BE2C (cell line): ENCODE measurements at regions not wholly inside any gene's neighbourhood (a gene's known extent, or its start where the extent isn't known, plus 50 kb on each side); places are given as distances from the start of the nearest gene placed in this dataset.

Experiments
- DNase-seq: peaks from one replicate; pipeline ENCODE4 v3.0.0-alpha.2; 2020
- H3K27me3 ChIP-seq: fragments of 250-450 bp; sonication (Bioruptor Pico); 2 replicates; pipeline ENCODE4 v1.5.1; 2020; ENCODE audit warnings: mild to moderate bottlenecking
- H3K36me3 ChIP-seq: fragments of 250-450 bp; sonication (Bioruptor Pico); 2 replicates; pipeline ENCODE4 v1.5.1; 2020; ENCODE audit warnings: mild to moderate bottlenecking
- H3K4me1 ChIP-seq: fragments of 250-450 bp; sonication (Bioruptor Pico); 2 replicates; pipeline ENCODE4 v1.5.1; 2020
- H3K4me3 ChIP-seq: 2 replicates; pipeline ENCODE4 v1.5.1; 2011; ENCODE audit warnings: low read depth, low read length
- H3K9me3 ChIP-seq: fragments of 250-450 bp; sonication (Bioruptor Pico); 2 replicates; pipeline ENCODE4 v1.5.1; 2020
- CTCF ChIP-seq: IDR thresholded peaks from 2 replicates; pipeline ENCODE4 v1.5.1; 2012; ENCODE audit warnings: mild to moderate bottlenecking, low read depth, low read length

GRCh38 chr2:611519-611918, 65.7 kb downstream of the TMEM18 start:
- TF ChIP-seq CTCF, result no peak
- H3K36me3 ChIP-seq, result no peaks in the 10 kb centered on the region
- H3K4me1 ChIP-seq, result no peaks in the 10 kb centered on the region
- no peak for DNase-seq
- H3K27me3 ChIP-seq, result no peaks in the 10 kb centered on the region
- H3K4me3 ChIP-seq, result no peak overlapping the region
- no peaks in the 10 kb centered on the region for H3K9me3 ChIP-seq

GRCh38 chr2:610491-610890, 66.7 kb downstream of the TMEM18 start:
- H3K4me3 ChIP-seq, result no peak overlapping the region
- H3K36me3 ChIP-seq, result no peaks in the 10 kb centered on the region
- no peaks in the 10 kb centered on the region for H3K9me3 ChIP-seq
- no peaks in the 10 kb centered on the region for H3K27me3 ChIP-seq
- no peaks in the 10 kb centered on the region for H3K4me1 ChIP-seq
- TF ChIP-seq CTCF, result no peak
- no peak for DNase-seq

GRCh38 chr2:609881-610280, 67.3 kb downstream of the TMEM18 start:
- TF ChIP-seq CTCF, result no peak
- H3K9me3 ChIP-seq, result no peaks in the 10 kb centered on the region
- H3K27me3 ChIP-seq, result no peaks in the 10 kb centered on the region
- no peaks in the 10 kb centered on the region for H3K4me1 ChIP-seq
- no peaks in the 10 kb centered on the region for H3K36me3 ChIP-seq
- no peak for DNase-seq
- no peak overlapping the region for H3K4me3 ChIP-seq

GRCh38 chr2:609449-609848, 67.8 kb downstream of the TMEM18 start:
- no peak for TF ChIP-seq CTCF
- no peaks in the 10 kb centered on the region for H3K36me3 ChIP-seq
- no peaks in the 10 kb centered on the region for H3K9me3 ChIP-seq
- H3K27me3 ChIP-seq, result no peaks in the 10 kb centered on the region
- no peak for DNase-seq
- H3K4me3 ChIP-seq, result no peak overlapping the region
- H3K4me1 ChIP-seq, result no peaks in the 10 kb centered on the region

- no peak overlapping the region for H3K4me3 ChIP-seq
- TF ChIP-seq CTCF, result no peak
- H3K4me1 ChIP-seq, result no peaks in the 10 kb centered on the region
- H3K36me3 ChIP-seq, result no peaks in the 10 kb centered on the region
- no peak for DNase-seq
- no peaks in the 10 kb centered on the region for H3K27me3 ChIP-seq
- H3K9me3 ChIP-seq, result no peaks in the 10 kb centered on the region
Observed at GRCh38 chr2:608711-609110, 68.5 kb downstream of the TMEM18 start.

- no peaks in the 10 kb centered on the region for H3K36me3 ChIP-seq
- H3K4me3 ChIP-seq, result no peak overlapping the region
- no peaks in the 10 kb centered on the region for H3K27me3 ChIP-seq
- H3K9me3 ChIP-seq, result no peaks in the 10 kb centered on the region
- H3K4me1 ChIP-seq, result no peaks in the 10 kb centered on the region
- TF ChIP-seq CTCF, result no peak
- DNase-seq, result no peak
Observed at GRCh38 chr2:608297-608696, 68.9 kb downstream of the TMEM18 start.
